ENCODE measurements at regions not wholly inside any gene's neighbourhood (a gene's known extent, or its start where the extent isn't known, plus 50 kb on each side); places are given as distances from the start of the nearest gene placed in this dataset.

- no peak for TF ChIP-seq POLR2A (IDR thresholded peaks at IDR 0.05)
- TF ChIP-seq CTCF (IDR thresholded peaks at IDR 0.05) = no peak
- TF ChIP-seq EP300 (IDR thresholded peaks at IDR 0.05) = no peak
Measured at GRCh38 chr1:103265551-103265950, 157.2 kb upstream of the COL11A1 start.

Data from tibial nerve (tissue), 4 donors.